PC-9 (cell line): ENCODE measurements at regions not wholly inside any gene's neighbourhood (a gene's known extent, or its start where the extent isn't known, plus 50 kb on each side); places are given as distances from the start of the nearest gene placed in this dataset.

ENCODE experiments used
- EZH2 ChIP-seq: fragments of 200-600 bp; sonication (generic); IDR thresholded peaks from 2 replicates; pipeline ENCODE4 v1.8.0; 2017; ENCODE audit warnings: antibody characterized with exemption, low read depth
- TF ChIP-seq, protein P1 (sequence below): fragments of 200-600 bp; sonication (generic); conservative IDR thresholded peaks from 2 replicates; pipeline ENCODE4 v1.6.1; 2017; ENCODE audit warnings: mixed run types, antibody characterized with exemption, mild to moderate bottlenecking, moderate library complexity

DNA sequence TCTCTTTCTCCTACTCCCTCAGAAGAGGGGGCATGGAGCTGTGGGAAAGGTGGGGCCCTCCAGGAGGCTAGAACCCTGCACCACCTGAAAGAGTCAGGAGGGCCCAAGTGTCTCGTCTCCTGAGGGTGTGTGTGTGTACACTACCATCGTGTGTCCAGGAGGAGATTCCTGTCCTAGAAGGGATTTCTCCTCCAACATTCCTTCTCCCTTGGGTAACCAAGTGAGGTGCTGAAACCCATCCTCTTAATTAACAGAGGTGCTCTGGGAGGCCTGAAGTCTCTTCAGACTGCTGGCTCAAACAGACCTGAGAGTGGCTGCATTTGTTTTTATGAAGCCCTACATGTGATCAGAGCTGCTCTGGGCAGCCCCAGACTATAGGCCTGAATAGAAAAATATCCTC, 61.1 kb upstream of the FAM169A start:
- TF ChIP-seq, protein P1, sequence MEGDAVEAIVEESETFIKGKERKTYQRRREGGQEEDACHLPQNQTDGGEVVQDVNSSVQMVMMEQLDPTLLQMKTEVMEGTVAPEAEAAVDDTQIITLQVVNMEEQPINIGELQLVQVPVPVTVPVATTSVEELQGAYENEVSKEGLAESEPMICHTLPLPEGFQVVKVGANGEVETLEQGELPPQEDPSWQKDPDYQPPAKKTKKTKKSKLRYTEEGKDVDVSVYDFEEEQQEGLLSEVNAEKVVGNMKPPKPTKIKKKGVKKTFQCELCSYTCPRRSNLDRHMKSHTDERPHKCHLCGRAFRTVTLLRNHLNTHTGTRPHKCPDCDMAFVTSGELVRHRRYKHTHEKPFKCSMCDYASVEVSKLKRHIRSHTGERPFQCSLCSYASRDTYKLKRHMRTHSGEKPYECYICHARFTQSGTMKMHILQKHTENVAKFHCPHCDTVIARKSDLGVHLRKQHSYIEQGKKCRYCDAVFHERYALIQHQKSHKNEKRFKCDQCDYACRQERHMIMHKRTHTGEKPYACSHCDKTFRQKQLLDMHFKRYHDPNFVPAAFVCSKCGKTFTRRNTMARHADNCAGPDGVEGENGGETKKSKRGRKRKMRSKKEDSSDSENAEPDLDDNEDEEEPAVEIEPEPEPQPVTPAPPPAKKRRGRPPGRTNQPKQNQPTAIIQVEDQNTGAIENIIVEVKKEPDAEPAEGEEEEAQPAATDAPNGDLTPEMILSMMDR: no peak
- no peak for TF ChIP-seq EZH2
